ENCODE measurements at regions not wholly inside any gene's neighbourhood (a gene's known extent, or its start where the extent isn't known, plus 50 kb on each side); places are given as distances from the start of the nearest gene placed in this dataset.

GRCh38 chr5:33341351-33341750 is 99.4 kb upstream of the TARS1 start:
- Histone ChIP-seq H3K36me3 (no peaks in the 10 kb centered on the region), H3K27ac (no peak overlapping the region), H3K27me3 (no peaks in the 10 kb centered on the region), H3K4me3 (no peak overlapping the region), H3K4me1 (peaks cover 9% of the 10 kb centered on the region), H3K9me3 (no peaks in the 10 kb centered on the region)
- TF ChIP-seq POLR2A (IDR thresholded peaks at IDR 0.05) (no peak), CTCF (IDR thresholded peaks at IDR 0.05) (no peak), POLR2AphosphoS5 (IDR thresholded peaks at IDR 0.05) (no peak), EP300 (IDR thresholded peaks at IDR 0.05) (no peak)
- WGBS, result 82% methylated on average over 4 of the region's 4 CpGs
- no peak for DNase-seq (ENCODE audit: low spot score in 2 of 2)

DNA sequence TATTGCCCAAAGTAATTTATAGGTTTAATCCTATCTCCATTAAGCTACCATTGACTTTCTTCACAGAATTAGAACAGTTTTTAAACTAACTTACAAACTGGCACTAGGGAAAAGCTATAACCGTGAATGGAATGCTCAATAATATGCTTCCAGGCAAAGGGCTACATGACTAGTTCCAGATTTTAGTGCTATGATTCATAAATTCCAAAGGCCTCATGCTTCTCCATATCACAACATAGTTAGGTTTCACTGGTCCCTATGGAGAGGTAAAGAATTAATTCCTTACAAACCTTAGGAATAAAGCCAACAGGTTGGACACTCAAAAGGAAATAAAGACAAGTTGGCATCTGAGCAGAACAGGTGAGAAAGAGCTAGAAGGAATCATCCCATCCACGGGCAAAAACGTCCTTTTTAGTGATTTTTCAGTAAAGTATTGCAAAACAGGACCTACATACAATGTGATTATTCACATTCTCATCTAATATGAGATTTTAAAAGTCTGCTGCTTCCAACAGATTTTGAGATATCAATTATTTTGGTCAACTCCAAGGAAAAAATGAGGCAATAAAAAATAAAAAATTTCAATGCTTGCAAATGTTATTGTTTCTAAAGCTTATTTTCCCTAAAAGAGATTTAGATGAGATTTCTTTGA is 97.0 kb upstream of the TARS1 start:
- no peak overlapping the region for H3K27ac ChIP-seq
- no peaks in the 10 kb centered on the region for H3K27me3 ChIP-seq
- 43% methylated on average over 3 of the region's 3 CpGs for WGBS
- no peak for DNase-seq (ENCODE audit: low spot score in 2 of 2)
- H3K36me3 ChIP-seq, result no peaks in the 10 kb centered on the region
- H3K9me3 ChIP-seq, result no peaks in the 10 kb centered on the region
- no peak overlapping the region for H3K4me3 ChIP-seq
- TF ChIP-seq POLR2A (IDR thresholded peaks at IDR 0.05) (no peak), POLR2AphosphoS5 (IDR thresholded peaks at IDR 0.05) (no peak), CTCF (IDR thresholded peaks at IDR 0.05) (no peak), EP300 (IDR thresholded peaks at IDR 0.05) (no peak)
- H3K4me1 ChIP-seq, result no peaks in the 10 kb centered on the region

DNA sequence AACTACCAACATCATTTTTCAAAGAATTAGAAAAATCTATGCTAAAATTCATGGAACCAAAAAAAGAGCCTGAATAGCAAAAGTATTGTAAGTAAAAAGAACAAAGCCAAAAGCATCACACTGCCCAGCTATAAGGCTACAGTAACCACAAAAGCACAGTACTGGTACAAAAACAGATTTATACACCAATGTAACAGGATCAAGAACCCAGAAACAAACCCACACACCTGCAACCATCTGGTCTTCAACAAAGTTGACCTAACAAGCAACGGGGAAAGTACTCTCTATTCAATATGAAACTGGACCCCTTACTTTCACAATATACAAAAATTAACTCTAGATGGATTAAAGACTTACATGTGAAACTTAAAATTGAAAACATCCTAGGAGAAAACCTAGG is 94.2 kb upstream of the TARS1 start:
- Histone ChIP-seq H3K27me3 (no peaks in the 10 kb centered on the region), H3K36me3 (no peaks in the 10 kb centered on the region), H3K9me3 (no peaks in the 10 kb centered on the region), H3K4me3 (no peak overlapping the region), H3K27ac (no peak overlapping the region), H3K4me1 (no peaks in the 10 kb centered on the region)
- DNase-seq (ENCODE audit: low spot score in 2 of 2), result no peak
- WGBS, result 86% methylated on average over 1 of the region's 1 CpG
- TF ChIP-seq POLR2AphosphoS5 (IDR thresholded peaks at IDR 0.05), result no peak
- no peak for TF ChIP-seq POLR2A (IDR thresholded peaks at IDR 0.05)
- TF ChIP-seq CTCF (IDR thresholded peaks at IDR 0.05), result no peak
- TF ChIP-seq EP300 (IDR thresholded peaks at IDR 0.05), result no peak

- H3K4me3 ChIP-seq, result no peak overlapping the region
- 97% methylated on average over 1 of the region's 1 CpG for WGBS
- no peaks in the 10 kb centered on the region for H3K36me3 ChIP-seq
- H3K27ac ChIP-seq, result no peak overlapping the region
- H3K27me3 ChIP-seq, result no peaks in the 10 kb centered on the region
- H3K4me1 ChIP-seq, result peaks cover 3% of the 10 kb centered on the region
- H3K9me3 ChIP-seq, result no peaks in the 10 kb centered on the region
- no peak for TF ChIP-seq EP300 (IDR thresholded peaks at IDR 0.05)
- no peak for TF ChIP-seq POLR2A (IDR thresholded peaks at IDR 0.05)
- TF ChIP-seq POLR2AphosphoS5 (IDR thresholded peaks at IDR 0.05), result no peak
- no peak for TF ChIP-seq CTCF (IDR thresholded peaks at IDR 0.05)
- no peak for DNase-seq (ENCODE audit: low spot score in 2 of 2)
Observed at GRCh38 chr5:33361781-33362180, 79.0 kb upstream of the TARS1 start.

DNA sequence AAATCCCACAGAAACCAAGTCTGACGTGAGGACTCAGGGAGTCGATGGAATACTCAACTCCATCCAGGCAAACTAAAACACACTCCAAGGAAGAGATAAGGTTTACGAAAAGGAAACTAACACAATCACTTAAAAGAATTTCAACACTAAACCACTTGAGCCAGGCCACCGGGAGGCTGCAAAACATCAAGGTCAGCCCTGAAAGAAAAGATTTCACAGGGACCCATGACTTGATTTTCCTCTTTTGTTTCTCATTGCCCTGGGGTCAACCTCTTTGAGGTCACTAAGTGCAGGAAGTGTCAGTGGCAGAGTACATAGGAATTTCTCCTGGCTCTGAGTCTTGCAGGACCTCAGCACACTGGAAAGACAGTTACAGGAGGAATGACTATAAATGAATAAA is 77.8 kb upstream of the TARS1 start:
- TF ChIP-seq EP300 (IDR thresholded peaks at IDR 0.05) (no peak), CTCF (IDR thresholded peaks at IDR 0.05) (no peak), POLR2A (IDR thresholded peaks at IDR 0.05) (no peak), POLR2AphosphoS5 (IDR thresholded peaks at IDR 0.05) (no peak)
- Histone ChIP-seq H3K27me3 (no peaks in the 10 kb centered on the region), H3K4me3 (no peak overlapping the region), H3K9me3 (no peaks in the 10 kb centered on the region), H3K36me3 (no peaks in the 10 kb centered on the region), H3K27ac (no peak overlapping the region), H3K4me1 (peaks cover 3% of the 10 kb centered on the region)
- WGBS, result 54% methylated on average over 4 of the region's 4 CpGs
- no peak for DNase-seq (ENCODE audit: low spot score in 2 of 2)

Measured in suprapubic skin (tissue), 4 donors.